ENCODE measurements at regions not wholly inside any gene's neighbourhood (a gene's known extent, or its start where the extent isn't known, plus 50 kb on each side); places are given as distances from the start of the nearest gene placed in this dataset.

GRCh38 chr7:155939350-155939749, 127.1 kb upstream of the SHH start:
- Histone ChIP-seq H3K4me2 (no peak overlapping the region), H3K9me3 (peaks cover 7% of the 10 kb centered on the region; the same call in 2 of the 3 replicates), H3K27ac (no peak overlapping the region), H3K4me3 (no peak overlapping the region), H3K4me1 (no peaks in the 10 kb centered on the region)
- POLR2A ChIA-PET: no interaction called here
- DNase-seq (ENCODE audit: low read depth in 1 of 2, low spot score in 1 of 2): no peak
- TF ChIP-seq FOSB (CRISPR knock-in tag; IDR thresholded peaks at IDR 0.05): no peak
- TF ChIP-seq HOXB13 (CRISPR knock-in tag; IDR thresholded peaks at IDR 0.05; ENCODE audit: low read depth): no peak
- TF ChIP-seq MAX (IDR thresholded peaks at IDR 0.05): no peak
- no peak for TF ChIP-seq KDM5A (IDR thresholded peaks at IDR 0.05)
- no peak for TF ChIP-seq HEYL (CRISPR knock-in tag; IDR thresholded peaks at IDR 0.05)
- no peak for TF ChIP-seq MAFK (IDR thresholded peaks at IDR 0.05; ENCODE audit: partially characterized antibody)
- TF ChIP-seq HDAC2 (IDR thresholded peaks at IDR 0.05): no peak
- no peak for TF ChIP-seq CHD4 (IDR thresholded peaks at IDR 0.05; ENCODE audit: borderline replicate concordance)
- no peak for TF ChIP-seq E2F6 (IDR thresholded peaks at IDR 0.05; ENCODE audit: borderline replicate concordance, low read depth)
- TF ChIP-seq CEBPB (IDR thresholded peaks at IDR 0.05): no peak
- TF ChIP-seq BCL3 (IDR thresholded peaks at IDR 0.05): no peak
- no peak for TF ChIP-seq ZC3H11A (IDR thresholded peaks at IDR 0.05)
- no peak for ATAC-seq
- CTCF ChIA-PET: no interaction called here
- FAIRE-seq: no peak

GRCh38 chr7:155938129-155938528, 125.9 kb upstream of the SHH start:
- TF ChIP-seq MYC (IDR thresholded peaks at IDR 0.05; ENCODE audit: borderline replicate concordance, low read length) (no peak), CEBPB (IDR thresholded peaks at IDR 0.05) (no peak), NFE2L2 (conservative IDR thresholded peaks at IDR 0.05; ENCODE audit: low read length) (no peak), KDM1A (IDR thresholded peaks at IDR 0.05; ENCODE audit: low read depth) (no peak), HMGXB4 (CRISPR knock-in tag; IDR thresholded peaks at IDR 0.05; ENCODE audit: borderline replicate concordance) (no peak), HOXA7 (CRISPR knock-in tag; IDR thresholded peaks at IDR 0.05) (no peak), CTCF (IDR thresholded peaks at IDR 0.05) (no peak), ZFP36 (IDR thresholded peaks at IDR 0.05; ENCODE audit: borderline replicate concordance, partially characterized antibody) (no peak), RCOR1 (IDR thresholded peaks at IDR 0.05; ENCODE audit: low read depth, low read length) (no peak), ZNF302 (CRISPR knock-in tag; IDR thresholded peaks at IDR 0.05) (no peak), RNF2 (IDR thresholded peaks at IDR 0.05; ENCODE audit: borderline replicate concordance, low read depth) (no peak), SMC3 (IDR thresholded peaks at IDR 0.05) (no peak), HES2 (IDR thresholded peaks at IDR 0.05) (no peak), FOSL2 (IDR thresholded peaks at IDR 0.05) (no peak), FOSL2 (CRISPR knock-in tag; IDR thresholded peaks at IDR 0.05) (no peak), CBX2 (IDR thresholded peaks at IDR 0.05; ENCODE audit: borderline replicate concordance, low read depth) (no peak)
- no peak overlapping the region for H3K27ac ChIP-seq
- FAIRE-seq (no peak), DNase-seq (ENCODE audit: low read depth in 1 of 2, low spot score in 1 of 2) (no peak), ATAC-seq (no peak)
- no peak overlapping the region for H3K4me3 ChIP-seq
- ChIA-PET POLR2A (no interaction called here), CTCF (no interaction called here)
- H3K9me3 ChIP-seq: peaks cover 7% of the 10 kb centered on the region; the same call in 2 of the 3 replicates
- H3K4me2 ChIP-seq: no peak overlapping the region
- 14% methylated on average over 2 of the region's 2 CpGs for WGBS (ENCODE audit: missing lambda C conversion rate)
- H3K4me1 ChIP-seq: no peaks in the 10 kb centered on the region
